HG03159 (cell line): ENCODE measurements at regions not wholly inside any gene's neighbourhood (a gene's known extent, or its start where the extent isn't known, plus 50 kb on each side); places are given as distances from the start of the nearest gene placed in this dataset.
"Not testable (repeated sequence)": the region's sequence is repeated elsewhere in the genome, so short reads cannot be mapped to it uniquely, and the experiment has no call there.

Source experiments
- ATAC-seq: cut with Tn5 transposase; IDR thresholded peaks from one replicate; pipeline ENCODE4 v1.9.1; 2021; ENCODE audit warnings: mild to moderate bottlenecking, moderate library complexity; ENCODE audit not compliant: unreplicated experiment

- ATAC-seq: no peak
Measured at GRCh38 chr14:106733771-106734170, 1207.4 kb downstream of the TMEM121 start.

DNA sequence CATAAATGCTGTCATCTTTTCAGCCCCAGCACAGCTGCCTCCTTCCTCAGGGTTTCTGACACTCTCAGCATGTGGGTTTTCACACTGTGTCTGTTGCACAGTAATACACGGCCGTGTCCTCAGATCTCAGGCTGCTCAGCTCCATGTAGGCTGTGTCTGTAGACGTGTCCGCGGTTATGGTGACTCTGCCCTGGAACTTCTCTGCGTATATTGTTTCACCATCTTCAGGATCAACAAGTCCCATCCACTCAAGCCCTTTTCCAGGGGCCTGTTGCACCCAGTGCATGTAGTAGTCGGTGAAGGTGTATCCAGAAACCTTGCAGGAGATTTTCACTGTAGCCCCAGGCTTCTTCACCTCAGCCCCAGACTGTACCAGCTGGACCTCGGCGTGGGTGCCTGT is 1210.6 kb downstream of the TMEM121 start:
- ATAC-seq: no peak

GRCh38 chr14:106738075-106738474 is 1211.7 kb downstream of the TMEM121 start:
- ATAC-seq: no peak

DNA sequence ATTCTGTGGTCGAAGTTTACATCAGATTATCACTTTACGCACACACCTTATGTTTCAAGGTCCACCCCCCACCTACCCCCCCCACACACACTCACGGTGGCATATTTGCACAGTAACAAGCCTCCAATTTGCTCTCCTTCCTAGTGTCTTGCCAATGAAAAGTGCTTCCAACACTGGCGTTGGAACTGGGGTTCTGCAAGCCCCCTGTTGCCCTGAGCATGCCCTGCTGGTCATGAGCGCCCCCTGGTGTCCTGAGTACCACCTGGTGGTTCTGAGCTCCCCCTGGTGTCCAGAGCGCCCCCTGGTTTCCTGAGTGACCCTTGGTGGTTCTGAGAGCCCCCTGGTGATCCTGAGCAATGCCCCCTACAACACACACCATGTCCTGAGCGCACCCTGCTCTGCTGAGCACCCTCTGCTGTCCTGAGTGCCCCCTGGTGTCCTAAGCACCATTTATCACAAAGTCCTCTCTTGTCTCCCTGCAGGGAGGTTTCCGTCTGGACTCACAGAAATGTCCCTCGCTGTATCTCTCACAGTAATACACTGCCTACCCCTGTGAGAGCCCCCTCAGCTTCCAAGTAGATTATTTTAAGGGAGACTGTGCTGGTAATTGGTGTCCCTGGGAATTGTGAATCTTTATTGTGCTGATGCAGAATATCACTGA is 1212.3 kb downstream of the TMEM121 start:
- not testable (repeated sequence) for ATAC-seq

GRCh38 chr14:106741086-106741827 is 1214.9 kb downstream of the TMEM121 start:
- ATAC-seq: not testable (repeated sequence)

GRCh38 chr14:106745016-106745767 is 1218.8 kb downstream of the TMEM121 start:
- peak; percentile 59 for ATAC-seq

- ATAC-seq: not testable (repeated sequence)
Measured at GRCh38 chr14:106750089-106750488, 1223.7 kb downstream of the TMEM121 start.

- not testable (repeated sequence) for ATAC-seq
Measured at GRCh38 chr14:106753751-106754150, 1227.4 kb downstream of the TMEM121 start.

DNA sequence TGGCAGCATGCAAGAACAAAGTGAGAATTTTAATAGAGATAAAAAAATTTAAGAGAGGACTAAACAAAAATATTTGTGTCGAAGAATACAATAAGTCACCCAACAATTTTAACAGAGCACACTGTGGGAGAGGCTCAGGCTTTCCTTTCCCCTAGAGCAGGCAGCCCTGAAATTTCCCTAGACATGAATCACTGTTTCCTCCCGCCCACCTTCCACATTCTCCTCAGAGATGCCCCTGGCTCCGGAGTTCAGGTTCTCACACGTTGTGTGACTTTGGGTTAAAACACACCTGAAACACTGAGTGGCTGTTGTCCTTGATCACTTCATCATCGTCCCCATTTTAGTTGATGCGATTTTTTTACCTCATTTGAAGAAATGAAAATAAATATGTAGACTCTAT is 1231.1 kb downstream of the TMEM121 start:
- not testable (repeated sequence) for ATAC-seq

DNA sequence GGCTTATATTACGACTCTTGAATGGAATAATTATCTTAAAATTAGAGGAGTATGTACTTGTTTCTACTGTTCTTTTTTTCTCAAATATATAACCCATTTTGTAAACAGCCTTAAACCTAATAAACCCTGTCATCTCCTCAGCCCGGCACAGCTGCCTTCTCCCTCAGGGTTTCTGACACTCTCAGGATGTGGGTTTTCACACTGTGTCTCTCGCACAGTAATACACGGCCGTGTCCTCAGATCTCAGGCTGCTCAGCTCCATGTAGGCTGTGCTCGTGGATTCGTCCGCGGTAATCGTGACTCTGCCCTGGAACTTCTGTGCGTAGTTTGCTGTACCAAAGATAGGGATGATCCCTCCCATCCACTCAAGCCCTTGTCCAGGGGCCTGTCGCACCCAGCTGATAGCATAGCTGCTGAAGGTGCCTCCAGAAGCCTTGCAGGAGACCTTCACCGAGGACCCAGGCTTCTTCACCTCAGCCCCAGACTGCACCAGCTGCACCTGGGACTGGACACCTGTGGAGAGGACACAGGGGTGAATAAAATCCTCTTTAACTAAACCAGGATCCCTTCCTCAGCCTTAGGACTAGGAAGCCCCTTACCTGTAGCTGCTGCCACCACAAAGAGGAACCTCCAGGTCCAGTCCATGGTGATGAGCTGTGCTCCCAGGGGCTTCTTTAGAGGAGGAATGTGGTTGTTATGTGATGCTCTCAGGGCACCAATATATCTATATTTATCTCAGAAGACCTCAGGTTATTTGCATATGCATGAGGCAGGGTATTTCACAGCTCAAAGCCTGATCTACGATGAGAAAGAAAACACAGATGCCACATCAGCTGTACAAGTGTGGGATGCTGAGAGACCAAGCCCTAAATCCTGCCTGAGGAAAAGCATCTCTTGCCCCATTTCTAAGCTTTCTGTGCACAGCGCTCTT is 1235.8 kb downstream of the TMEM121 start:
- not testable (repeated sequence) for ATAC-seq

GRCh38 chr14:106764968-106765369 is 1238.6 kb downstream of the TMEM121 start:
- ATAC-seq: peak; percentile 67

- no peak for ATAC-seq
Measured at GRCh38 chr14:106766145-106766544, 1239.8 kb downstream of the TMEM121 start.

GRCh38 chr14:106766551-106767277 is 1240.3 kb downstream of the TMEM121 start:
- not testable (repeated sequence) for ATAC-seq

GRCh38 chr14:106768230-106768629 is 1241.8 kb downstream of the TMEM121 start:
- ATAC-seq: not testable (repeated sequence)

DNA sequence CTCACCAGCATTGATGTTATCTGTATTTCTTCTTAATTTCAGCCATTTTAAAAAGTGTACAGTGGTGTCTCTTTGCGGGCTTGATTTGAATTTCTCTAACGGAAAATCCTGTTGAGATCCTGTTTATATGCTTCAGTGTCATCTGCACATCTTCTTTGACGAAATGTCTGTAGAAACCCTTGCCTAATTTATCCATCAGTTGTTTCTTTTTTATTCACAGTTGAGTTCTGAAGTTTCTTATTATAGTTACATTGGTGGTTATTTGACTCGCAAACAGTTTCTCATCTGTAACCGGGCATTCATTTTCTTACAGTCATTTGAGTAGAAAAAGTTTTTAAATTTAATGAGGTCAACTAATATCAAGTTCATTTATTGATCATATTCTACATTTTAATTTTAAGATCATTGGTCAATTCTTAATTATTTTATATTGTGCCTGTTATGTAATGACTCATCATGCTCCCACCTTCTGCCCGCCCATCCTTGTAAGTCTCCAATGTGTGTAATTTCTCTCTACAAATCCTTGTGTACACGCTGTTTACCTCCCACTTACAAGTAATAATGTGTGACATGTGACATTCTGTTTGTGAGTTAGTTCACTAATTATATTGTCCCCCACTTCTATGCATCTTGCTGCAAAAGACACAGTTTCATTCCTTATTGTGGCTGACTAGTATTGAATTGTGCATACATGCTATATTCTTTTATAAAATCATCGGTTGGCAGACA is 1242.8 kb downstream of the TMEM121 start:
- ATAC-seq: not testable (repeated sequence)

DNA sequence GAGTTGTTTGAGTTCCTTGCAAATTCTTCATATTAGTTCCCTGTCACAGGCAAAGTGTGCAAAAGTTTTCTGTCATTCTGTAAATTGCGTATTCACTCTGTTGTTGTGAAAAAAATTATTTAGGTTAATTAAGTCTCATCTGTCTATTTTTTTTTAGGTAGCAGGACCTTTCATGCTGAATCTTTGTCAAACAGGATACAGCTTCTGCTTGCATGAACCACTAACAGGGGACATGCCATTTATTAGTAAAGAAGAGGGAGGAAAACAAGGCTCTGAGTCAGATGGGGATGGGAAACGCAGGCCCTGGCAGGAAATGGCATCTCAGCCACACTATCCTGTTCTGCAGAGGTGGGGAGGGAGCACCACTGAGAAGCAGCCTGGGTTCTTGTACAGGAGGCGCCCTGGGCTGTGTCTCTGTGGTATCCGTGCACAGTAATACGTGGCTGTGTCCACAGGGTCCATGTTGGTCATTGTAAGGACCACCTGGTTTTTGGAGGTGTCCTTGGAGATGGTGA is 1243.8 kb downstream of the TMEM121 start:
- ATAC-seq: not testable (repeated sequence)

- not testable (repeated sequence) for ATAC-seq
Measured at GRCh38 chr14:106774889-106775480, 1248.6 kb downstream of the TMEM121 start.

DNA sequence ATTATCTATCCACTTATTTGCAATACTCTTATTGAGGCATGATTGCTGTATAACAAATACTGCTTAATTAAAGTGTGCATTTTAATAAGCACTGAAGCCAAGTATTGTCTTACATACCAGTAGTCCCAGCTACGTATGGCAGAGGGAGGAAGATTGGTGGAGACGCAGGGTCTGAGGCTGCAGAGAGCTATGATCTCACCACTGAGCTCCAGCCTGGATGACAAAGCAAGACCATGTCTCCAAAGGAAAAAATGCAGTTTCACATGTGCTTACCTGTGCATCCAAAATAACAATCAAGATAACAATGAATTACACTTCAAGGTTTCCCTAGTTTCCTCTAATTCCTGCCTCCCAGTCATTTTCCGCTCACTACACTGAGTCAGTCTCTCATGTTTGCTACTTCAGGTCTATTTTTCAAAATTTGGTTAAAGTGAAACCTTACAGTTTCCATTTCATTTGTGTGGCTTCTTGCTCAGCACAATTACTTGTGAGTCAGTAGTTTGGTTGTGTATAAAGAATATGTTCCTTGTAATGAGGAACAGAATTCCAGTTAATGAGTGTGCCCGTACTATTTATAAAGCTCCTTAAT is 1250.1 kb downstream of the TMEM121 start:
- ATAC-seq: no peak
